Neural cell (in vitro differentiated cells): ENCODE measurements at regions not wholly inside any gene's neighbourhood (a gene's known extent, or its start where the extent isn't known, plus 50 kb on each side); places are given as distances from the start of the nearest gene placed in this dataset.

Experiments used
- H2AFZ ChIP-seq: fragments of 200-600, 300-800 bp; sonication (generic), shearing (Covaris generic); 2 replicates; pipeline ENCODE4 v1.6.0; 2014; ENCODE audit warnings: low read depth, mild to moderate bottlenecking, antibody characterized with exemption, low read length, moderate library complexity
- H3F3A ChIP-seq: fragments of 200-600 bp; shearing (Covaris generic); 2 replicates; pipeline ENCODE4 v1.6.1; 2016; ENCODE audit warnings: mild to moderate bottlenecking, moderate library complexity, mixed read lengths, antibody characterized with exemption, low read length; ENCODE audit not compliant: insufficient read depth, poor library complexity, severe bottlenecking
- H3K27ac ChIP-seq: fragments of 200-600, 300-800 bp; sonication (generic), shearing (Covaris generic); 2 replicates; pipeline ENCODE4 v1.5.1; 2014; ENCODE audit warnings: mild to moderate bottlenecking, low read length, moderate library complexity
- H3K27me3 ChIP-seq: fragments of 300-800, 200-600 bp; sonication (generic), shearing (Covaris generic); 2 replicates; pipeline ENCODE4 v1.6.0; 2014; ENCODE audit warnings: mild to moderate bottlenecking, low read depth, low read length, moderate library complexity; ENCODE audit not compliant: insufficient read depth
- H3K36me3 ChIP-seq: fragments of 300-800, 200-600 bp; sonication (generic), shearing (Covaris generic); 2 replicates; pipeline ENCODE4 v1.5.1; 2014; ENCODE audit warnings: mild to moderate bottlenecking, antibody characterized with exemption, low read length, moderate library complexity; ENCODE audit not compliant: insufficient read depth
- H3K4me2 ChIP-seq: fragments of 300-800, 200-600 bp; sonication (generic), shearing (Covaris generic); 2 replicates; pipeline ENCODE4 v1.6.0; 2014; ENCODE audit warnings: mild to moderate bottlenecking, low read length
- H3K4me3 ChIP-seq: fragments of 300-800, 200-600 bp; sonication (generic), shearing (Covaris generic); 2 replicates; pipeline ENCODE4 v1.5.1; 2014; ENCODE audit warnings: mild to moderate bottlenecking, low read length, moderate library complexity
- H3K79me2 ChIP-seq: fragments of 200-600 bp; shearing (Covaris generic); replicated peaks from 2 replicates; pipeline ENCODE4 v1.6.0; 2014; ENCODE audit warnings: mild to moderate bottlenecking, low read length, moderate library complexity; ENCODE audit not compliant: insufficient read depth
- H3K9ac ChIP-seq: fragments of 300-800, 200-600 bp; sonication (generic), shearing (Covaris generic); 2 replicates; pipeline ENCODE4 v1.6.1; 2016; ENCODE audit warnings: mild to moderate bottlenecking, low read length, mixed read lengths
- H3K9me2 ChIP-seq: fragments of 200-600 bp; shearing (Covaris generic); 2 replicates; pipeline ENCODE4 v1.6.1; 2016; ENCODE audit warnings: mild to moderate bottlenecking, low read length, mixed read lengths; ENCODE audit not compliant: insufficient read depth
- H3K9me3 ChIP-seq: fragments of 200-600, 300-800 bp; sonication (generic), shearing (Covaris generic); 2 replicates; pipeline ENCODE4 v1.6.1; 2016; ENCODE audit warnings: mild to moderate bottlenecking, mixed run types, low read length, moderate library complexity, mixed read lengths
- H4K20me1 ChIP-seq: fragments of 200-600 bp; shearing (Covaris generic); 2 replicates; pipeline ENCODE4 v1.6.1; 2016; ENCODE audit warnings: mild to moderate bottlenecking, mixed run types; ENCODE audit not compliant: insufficient read depth
- CTCF ChIP-seq: fragments of 450-650 bp; IDR thresholded peaks from 2 replicates; pipeline ENCODE4 v1.5.1; 2014; ENCODE audit warnings: antibody characterized with exemption, mild to moderate bottlenecking, moderate library complexity; ENCODE audit not compliant: poor library complexity, severe bottlenecking
- EP300 ChIP-seq: fragments of 450-650 bp; conservative IDR thresholded peaks from 2 replicates; pipeline ENCODE4 v1.6.1; 2014; ENCODE audit warnings: antibody characterized with exemption, mild to moderate bottlenecking, moderate library complexity; ENCODE audit not compliant: poor library complexity, severe bottlenecking
- EZH2 ChIP-seq: fragments of 200-600, 300-800 bp; shearing (Covaris generic), sonication (generic); IDR thresholded peaks from 2 replicates; pipeline ENCODE4 v1.6.1; 2014; ENCODE audit warnings: antibody characterized with exemption, low read length, borderline replicate concordance, mild to moderate bottlenecking; ENCODE audit not compliant: insufficient read depth, poor library complexity, severe bottlenecking
- MXI1 ChIP-seq: fragments of 450-650 bp; conservative IDR thresholded peaks from 2 replicates; pipeline ENCODE4 v1.6.1; 2014; ENCODE audit warnings: antibody characterized with exemption, mild to moderate bottlenecking; ENCODE audit not compliant: poor library complexity, severe bottlenecking
- POLR2AphosphoS5 ChIP-seq: IDR thresholded peaks from 2 replicates; pipeline ENCODE4 v1.6.1; 2012
- RAD21 ChIP-seq: fragments of 450-650 bp; conservative IDR thresholded peaks from 2 replicates; pipeline ENCODE4 v1.6.1; 2014; ENCODE audit warnings: antibody characterized with exemption, mild to moderate bottlenecking, moderate library complexity
- SMC3 ChIP-seq: fragments of 450-650 bp; conservative IDR thresholded peaks from 2 replicates; pipeline ENCODE4 v1.6.1; 2014; ENCODE audit warnings: antibody characterized with exemption, mild to moderate bottlenecking, moderate library complexity; ENCODE audit not compliant: poor library complexity
- TAF1 ChIP-seq: IDR thresholded peaks from 2 replicates; pipeline ENCODE4 v1.6.1; 2012; ENCODE audit warnings: low read depth
- TF ChIP-seq, protein P1 (sequence below): IDR thresholded peaks from 2 replicates; pipeline ENCODE4 v1.6.1; 2012; ENCODE audit warnings: borderline replicate concordance

- H3K27me3 ChIP-seq: no peaks in the 10 kb centered on the region
- no peak overlapping the region for H3K4me2 ChIP-seq
- H3K27ac ChIP-seq: no peak overlapping the region
- H3K9me3 ChIP-seq: no peaks in the 10 kb centered on the region
- no peak overlapping the region for H2AFZ ChIP-seq
- no peaks in the 10 kb centered on the region for H3F3A ChIP-seq
- TF ChIP-seq TAF1 (no peak), RAD21 (no peak), EP300 (no peak), EZH2 (no peak), POLR2AphosphoS5 (no peak), CTCF (no peak), SMC3 (no peak), MXI1 (no peak)
- TF ChIP-seq, protein P1, sequence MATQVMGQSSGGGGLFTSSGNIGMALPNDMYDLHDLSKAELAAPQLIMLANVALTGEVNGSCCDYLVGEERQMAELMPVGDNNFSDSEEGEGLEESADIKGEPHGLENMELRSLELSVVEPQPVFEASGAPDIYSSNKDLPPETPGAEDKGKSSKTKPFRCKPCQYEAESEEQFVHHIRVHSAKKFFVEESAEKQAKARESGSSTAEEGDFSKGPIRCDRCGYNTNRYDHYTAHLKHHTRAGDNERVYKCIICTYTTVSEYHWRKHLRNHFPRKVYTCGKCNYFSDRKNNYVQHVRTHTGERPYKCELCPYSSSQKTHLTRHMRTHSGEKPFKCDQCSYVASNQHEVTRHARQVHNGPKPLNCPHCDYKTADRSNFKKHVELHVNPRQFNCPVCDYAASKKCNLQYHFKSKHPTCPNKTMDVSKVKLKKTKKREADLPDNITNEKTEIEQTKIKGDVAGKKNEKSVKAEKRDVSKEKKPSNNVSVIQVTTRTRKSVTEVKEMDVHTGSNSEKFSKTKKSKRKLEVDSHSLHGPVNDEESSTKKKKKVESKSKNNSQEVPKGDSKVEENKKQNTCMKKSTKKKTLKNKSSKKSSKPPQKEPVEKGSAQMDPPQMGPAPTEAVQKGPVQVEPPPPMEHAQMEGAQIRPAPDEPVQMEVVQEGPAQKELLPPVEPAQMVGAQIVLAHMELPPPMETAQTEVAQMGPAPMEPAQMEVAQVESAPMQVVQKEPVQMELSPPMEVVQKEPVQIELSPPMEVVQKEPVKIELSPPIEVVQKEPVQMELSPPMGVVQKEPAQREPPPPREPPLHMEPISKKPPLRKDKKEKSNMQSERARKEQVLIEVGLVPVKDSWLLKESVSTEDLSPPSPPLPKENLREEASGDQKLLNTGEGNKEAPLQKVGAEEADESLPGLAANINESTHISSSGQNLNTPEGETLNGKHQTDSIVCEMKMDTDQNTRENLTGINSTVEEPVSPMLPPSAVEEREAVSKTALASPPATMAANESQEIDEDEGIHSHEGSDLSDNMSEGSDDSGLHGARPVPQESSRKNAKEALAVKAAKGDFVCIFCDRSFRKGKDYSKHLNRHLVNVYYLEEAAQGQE: no peak
- no peaks in the 10 kb centered on the region for H3K79me2 ChIP-seq
- H3K9me2 ChIP-seq: no peaks in the 10 kb centered on the region
- no peaks in the 10 kb centered on the region for H4K20me1 ChIP-seq
- no peaks in the 10 kb centered on the region for H3K36me3 ChIP-seq
- H3K4me3 ChIP-seq: no peak overlapping the region
- H3K9ac ChIP-seq: no peak overlapping the region
Measured at GRCh38 chr2:38505779-38506178, 96.9 kb downstream of the HNRNPLL start.

DNA sequence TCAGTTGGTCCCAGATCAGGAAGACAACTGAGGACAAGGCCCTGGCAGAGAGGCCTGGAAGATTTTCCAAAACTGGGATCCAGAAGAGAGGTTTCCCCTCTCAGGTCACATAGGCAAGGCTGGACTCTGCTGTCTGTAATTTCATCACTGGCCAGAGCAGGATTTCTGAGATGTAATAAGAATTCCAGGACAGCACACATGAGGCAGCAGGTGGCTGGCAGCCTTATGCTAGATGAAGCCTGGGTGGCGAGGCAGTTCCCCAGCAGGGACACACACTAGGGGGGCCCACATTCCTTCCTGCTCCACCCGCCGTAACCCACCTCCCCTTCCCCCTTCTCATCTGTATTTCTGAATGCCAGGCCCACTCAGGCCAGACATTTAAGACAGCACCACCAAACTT, 98.6 kb downstream of the HNRNPLL start:
- Histone ChIP-seq H4K20me1 (no peaks in the 10 kb centered on the region), H3K36me3 (no peaks in the 10 kb centered on the region), H3K9ac (no peak overlapping the region), H3F3A (no peaks in the 10 kb centered on the region), H3K9me2 (no peaks in the 10 kb centered on the region), H2AFZ (no peak overlapping the region), H3K27me3 (no peaks in the 10 kb centered on the region), H3K9me3 (no peaks in the 10 kb centered on the region), H3K4me2 (no peak overlapping the region), H3K27ac (no peak overlapping the region), H3K4me3 (no peak overlapping the region), H3K79me2 (no peaks in the 10 kb centered on the region)
- TF ChIP-seq POLR2AphosphoS5 (no peak), CTCF (no peak)
